ENCODE measurements at regions not wholly inside any gene's neighbourhood (a gene's known extent, or its start where the extent isn't known, plus 50 kb on each side); places are given as distances from the start of the nearest gene placed in this dataset.

GRCh38 chrX:17299206-17299605, 75.8 kb upstream of the NHS start:
- no peak for TF ChIP-seq POLR2A (IDR thresholded peaks at IDR 0.05; ENCODE audit: low read depth, low read length)
- no peak for TF ChIP-seq CTCF (conservative IDR thresholded peaks at IDR 0.05; ENCODE audit: low read depth, low read length)
- TF ChIP-seq CEBPB (IDR thresholded peaks at IDR 0.05; ENCODE audit: low read depth, low read length) = no peak
- no peak for TF ChIP-seq BHLHE40 (IDR thresholded peaks at IDR 0.05; ENCODE audit: low read depth, low read length)
- TF ChIP-seq ELK1 (IDR thresholded peaks at IDR 0.05; ENCODE audit: borderline replicate concordance, low read depth, low read length) = no peak
- no peak for TF ChIP-seq FOS (IDR thresholded peaks at IDR 0.05; ENCODE audit: low read depth, low read length)
- no peak for TF ChIP-seq CHD1 (IDR thresholded peaks at IDR 0.05; ENCODE audit: low read depth, low read length)
- no peak for TF ChIP-seq RAD21 (IDR thresholded peaks at IDR 0.05; ENCODE audit: low read length)
- TF ChIP-seq RCOR1 (IDR thresholded peaks at IDR 0.05; ENCODE audit: insufficient replicate concordance, low read length) = no peak
- TF ChIP-seq SMC3 (IDR thresholded peaks at IDR 0.05; ENCODE audit: low read depth, low read length) = no peak
